Gastroesophageal sphincter (tissue), 4 donors: ENCODE measurements at regions not wholly inside any gene's neighbourhood (a gene's known extent, or its start where the extent isn't known, plus 50 kb on each side); places are given as distances from the start of the nearest gene placed in this dataset.

Experiments used
- ATAC-seq: fragments of 150-250 bp; one replicate; pipeline ENCODE4 v1.9.1; 2016; ENCODE audit warnings: mild to moderate bottlenecking, moderate library complexity
- H3K27ac ChIP-seq, 4 donors: fragments of 200-600 bp; sonication (generic) in 3 of 4; 1 replicate in 3 of 4; 2 replicates in 1 of 4; pipeline ENCODE4 v1.5.1; 2016 to 2019
- H3K27me3 ChIP-seq: fragments of 200-600 bp; sonication (generic); one replicate; pipeline ENCODE4 v1.5.1; 2019
- H3K36me3 ChIP-seq, 2 donors: fragments of 200-600 bp; sonication (generic); one replicate each; pipeline ENCODE4 v1.5.1; 2019; ENCODE audit warnings: control low read depth in 1 of 2
- H3K4me1 ChIP-seq, 3 donors: fragments of 200-600 bp; sonication (generic); 1 replicate in 2 of 3; 2 replicates in 1 of 3; pipeline ENCODE4 v1.5.1; 2016 to 2019; ENCODE audit warnings: control low read depth in 2 of 3
- H3K4me3 ChIP-seq, 2 donors: fragments of 200-600 bp; sonication (generic); one replicate each; pipeline ENCODE4 v1.5.1; 2019; ENCODE audit warnings: mild to moderate bottlenecking in 1 of 2, moderate library complexity in 1 of 2
- H3K9me3 ChIP-seq, 3 donors: fragments of 200-600 bp; sonication (generic); one replicate each; pipeline ENCODE4 v1.5.1; 2017 to 2019; ENCODE audit warnings: control low read depth in 2 of 3
- CTCF ChIP-seq, 4 experiments: fragments of 200-600 bp in 2 of 4; fragments of 450-650 bp in 2 of 4; sonication (generic) in 1 of 4; IDR thresholded peaks; one replicate each; pipeline ENCODE4 v1.5.1; 2017 to 2019; ENCODE audit warnings: antibody characterized with exemption in 4 of 4, mild to moderate bottlenecking in 2 of 4, moderate library complexity in 2 of 4
- EP300 ChIP-seq: sonication (generic); formaldehyde crosslinking; IDR thresholded peaks from one replicate; pipeline ENCODE4 v1.6.1; 2017; ENCODE audit warnings: antibody characterized with exemption, mild to moderate bottlenecking
- POLR2A ChIP-seq, 2 donors: fragments of 450-650 bp; IDR thresholded peaks; one replicate each; pipeline ENCODE4 v1.6.1; 2017; ENCODE audit warnings: antibody characterized with exemption in 2 of 2, mild to moderate bottlenecking in 2 of 2, moderate library complexity in 1 of 2
- POLR2AphosphoS5 ChIP-seq: sonication (generic); formaldehyde crosslinking; IDR thresholded peaks from one replicate; pipeline ENCODE4 v1.6.1; 2017; ENCODE audit warnings: antibody characterized with exemption
- WGBS, 2 donors: methylation state at CpG; one replicate each; pipeline ENCODE4 v1.1.5; 2018; ENCODE audit warnings: low coverage in 1 of 2; 5-methylcytosine and 5-hydroxymethylcytosine counted together

- TF ChIP-seq EP300 = no peak
- 27 to 60% methylated on average over 1 of the region's 1 CpG for WGBS, 2 donors
- Histone ChIP-seq H3K36me3 (no peaks in the 10 kb centered on the region), H3K27me3 (peaks cover 4% of the 10 kb centered on the region), H3K27ac (no peak overlapping the region), H3K4me3 (no peak overlapping the region), H3K4me1 (no peaks in the 10 kb centered on the region), H3K9me3 (no peaks in the 10 kb centered on the region)
- no peak for ATAC-seq
Observed at GRCh38 chr18:77495982-77496690, 246.5 kb downstream of the GALR1 start.

GRCh38 chr18:77501266-77501665, 251.6 kb downstream of the GALR1 start:
- Histone ChIP-seq H3K4me1 (no peaks in the 10 kb centered on the region), H3K27me3 (no peaks in the 10 kb centered on the region), H3K36me3 (no peaks in the 10 kb centered on the region), H3K27ac (no peak overlapping the region), H3K4me3 (no peak overlapping the region), H3K9me3 (no peaks in the 10 kb centered on the region)
- no peak for ATAC-seq
- TF ChIP-seq POLR2AphosphoS5 (no peak), EP300 (no peak), CTCF (IDR thresholded peaks at IDR 0.05) (no peak), POLR2A (IDR thresholded peaks at IDR 0.05) (no peak)
- 0% methylated on average over 1 of the region's 2 CpGs; no CpG with 5 or more reads in 1 of the 2 donors for WGBS, 2 donors

- no peaks in the 10 kb centered on the region for H3K4me1 ChIP-seq
- TF ChIP-seq CTCF (IDR thresholded peaks at IDR 0.05) (no peak), POLR2A (IDR thresholded peaks at IDR 0.05) (no peak), POLR2AphosphoS5 (no peak)
- H3K36me3 ChIP-seq = no peaks in the 10 kb centered on the region
- no peaks in the 10 kb centered on the region for H3K27me3 ChIP-seq
- H3K9me3 ChIP-seq = no peaks in the 10 kb centered on the region
- H3K4me3 ChIP-seq = no peak overlapping the region
- no peak for ATAC-seq
- 81 to 100% methylated on average over 1 of the region's 1 CpG for WGBS, 2 donors
- no peak overlapping the region for H3K27ac ChIP-seq
Observed at GRCh38 chr18:77505499-77505898, 255.9 kb downstream of the GALR1 start.

- ATAC-seq = no peak
- no peak overlapping the region for H3K4me3 ChIP-seq
- no peak for TF ChIP-seq POLR2AphosphoS5
- TF ChIP-seq EP300 = no peak
- TF ChIP-seq CTCF (IDR thresholded peaks at IDR 0.05) = no peak
- TF ChIP-seq POLR2A (IDR thresholded peaks at IDR 0.05) = no peak
- peaks cover 0 to 5% (median 0%) of the 10 kb centered on the region in 3 donors for H3K9me3 ChIP-seq
- WGBS, 2 donors = 64% methylated on average over 3 of the region's 5 CpGs; no CpG with 5 or more reads in 1 of the 2 donors
- H3K36me3 ChIP-seq = no peaks in the 10 kb centered on the region
- H3K4me1 ChIP-seq = no peaks in the 10 kb centered on the region
- H3K27ac ChIP-seq = no peak overlapping the region
- no peaks in the 10 kb centered on the region for H3K27me3 ChIP-seq
Observed at GRCh38 chr18:77512152-77512551, 262.5 kb downstream of the GALR1 start.

DNA sequence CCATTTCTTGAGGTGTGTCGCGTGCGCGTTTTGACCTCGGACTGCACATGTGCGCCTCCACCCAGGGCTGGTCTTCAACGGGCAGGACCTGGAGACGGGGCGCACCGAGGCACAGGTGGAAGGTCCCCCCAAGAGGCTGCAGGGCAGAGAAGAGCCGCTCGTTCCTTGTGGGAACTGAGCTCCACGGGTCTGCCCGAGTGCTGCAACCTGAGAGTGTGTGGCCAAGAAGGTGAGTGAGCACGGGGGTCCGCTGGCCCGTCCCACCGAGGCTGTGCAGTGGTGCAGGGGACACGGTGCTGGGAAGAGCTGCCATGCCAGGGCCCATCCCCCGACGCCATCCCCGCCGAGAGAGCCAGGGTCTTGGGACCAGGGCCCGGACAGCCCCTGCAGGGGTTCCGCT, 268.3 kb downstream of the GALR1 start:
- H3K9me3 ChIP-seq = peaks cover 0 to 5% (median 0%) of the 10 kb centered on the region in 3 donors
- H3K36me3 ChIP-seq = no peaks in the 10 kb centered on the region
- TF ChIP-seq CTCF (IDR thresholded peaks at IDR 0.05) (no peak), POLR2A (IDR thresholded peaks at IDR 0.05) (no peak)
- H3K4me1 ChIP-seq = no peaks in the 10 kb centered on the region
- H3K27ac ChIP-seq = no peak overlapping the region
- H3K4me3 ChIP-seq = no peak overlapping the region
- no peak for ATAC-seq
- H3K27me3 ChIP-seq = no peaks in the 10 kb centered on the region
- 80 to 98% methylated on average over 3 to 6 of the region's 25 CpGs for WGBS, 2 donors
